ENCODE measurements at regions not wholly inside any gene's neighbourhood (a gene's known extent, or its start where the extent isn't known, plus 50 kb on each side); places are given as distances from the start of the nearest gene placed in this dataset.

DNA sequence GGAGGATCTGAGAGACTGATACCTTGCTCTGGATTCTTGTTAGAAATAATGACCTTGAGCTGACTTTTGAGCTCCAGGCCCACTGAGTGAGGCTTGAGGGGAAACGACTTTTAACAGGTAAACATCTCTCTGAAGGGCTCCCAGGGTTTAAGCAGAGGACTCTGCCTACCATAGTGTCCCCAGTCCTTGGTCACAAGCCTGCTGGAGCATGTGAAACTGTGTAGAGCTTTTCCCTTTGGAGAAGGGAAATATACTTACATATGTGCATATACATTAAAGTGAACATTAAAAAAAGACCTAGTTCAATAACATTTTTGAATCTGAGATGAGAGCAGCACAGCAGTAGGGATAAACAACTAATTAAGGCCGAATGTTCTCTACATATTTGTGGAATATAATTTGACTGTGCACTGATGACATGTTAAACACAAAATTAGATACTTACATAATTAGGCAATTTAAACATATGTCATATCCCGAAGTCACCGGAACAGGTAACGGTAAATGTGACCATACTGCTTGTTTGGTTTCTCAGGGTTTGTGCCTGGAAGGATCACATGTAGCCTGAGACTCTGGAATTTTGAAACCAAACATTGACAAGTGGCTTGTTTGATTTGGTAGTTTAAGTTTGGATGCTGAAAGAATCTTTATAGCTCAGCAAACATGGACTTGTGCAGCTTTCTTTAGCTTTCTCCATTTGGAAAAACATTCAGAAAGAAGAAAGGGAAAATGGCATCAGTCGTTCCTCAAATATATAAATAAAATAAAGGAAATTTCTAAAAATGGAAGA lies 266.1 kb upstream of the C2CD4B start:
- TF ChIP-seq, protein P1, sequence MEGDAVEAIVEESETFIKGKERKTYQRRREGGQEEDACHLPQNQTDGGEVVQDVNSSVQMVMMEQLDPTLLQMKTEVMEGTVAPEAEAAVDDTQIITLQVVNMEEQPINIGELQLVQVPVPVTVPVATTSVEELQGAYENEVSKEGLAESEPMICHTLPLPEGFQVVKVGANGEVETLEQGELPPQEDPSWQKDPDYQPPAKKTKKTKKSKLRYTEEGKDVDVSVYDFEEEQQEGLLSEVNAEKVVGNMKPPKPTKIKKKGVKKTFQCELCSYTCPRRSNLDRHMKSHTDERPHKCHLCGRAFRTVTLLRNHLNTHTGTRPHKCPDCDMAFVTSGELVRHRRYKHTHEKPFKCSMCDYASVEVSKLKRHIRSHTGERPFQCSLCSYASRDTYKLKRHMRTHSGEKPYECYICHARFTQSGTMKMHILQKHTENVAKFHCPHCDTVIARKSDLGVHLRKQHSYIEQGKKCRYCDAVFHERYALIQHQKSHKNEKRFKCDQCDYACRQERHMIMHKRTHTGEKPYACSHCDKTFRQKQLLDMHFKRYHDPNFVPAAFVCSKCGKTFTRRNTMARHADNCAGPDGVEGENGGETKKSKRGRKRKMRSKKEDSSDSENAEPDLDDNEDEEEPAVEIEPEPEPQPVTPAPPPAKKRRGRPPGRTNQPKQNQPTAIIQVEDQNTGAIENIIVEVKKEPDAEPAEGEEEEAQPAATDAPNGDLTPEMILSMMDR (optimal IDR thresholded peaks at IDR 0.05 in 1 of 3, IDR thresholded peaks at IDR 0.05 in 1 of 3, conservative IDR thresholded peaks at IDR 0.05 in 1 of 3; ENCODE audit: extremely low read depth in 1 of 3, insufficient read depth in 2 of 3, low read length in 3 of 3), result no peak
- no peak for TF ChIP-seq EZH2 (IDR thresholded peaks at IDR 0.05; ENCODE audit: low read length)

All from keratinocyte (primary cell).